WTC11 (cell line): ENCODE measurements at regions not wholly inside any gene's neighbourhood (a gene's known extent, or its start where the extent isn't known, plus 50 kb on each side); places are given as distances from the start of the nearest gene placed in this dataset.
A peak's percentile ranks its signal among the peaks of the same experiment; 100 is the strongest.

Experiments
- ATAC-seq: fragments of 200-7000 bp; cut with Tn5 transposase; 2 replicates; pipeline ENCODE4 v1.10.0; 2021; ENCODE audit warnings: mild to moderate bottlenecking, moderate library complexity
- CTCF ChIA-PET: fragments of 300-600 bp; sonication (Branson Sonifier 250); formaldehyde crosslinking; loops from one replicate; lab custom pipeline; 2021; ENCODE audit warnings: antibody characterized with exemption; lab: Charles Lee
- POLR2A ChIA-PET: fragments of 350-600 bp; sonication (Branson Sonifier 250); formaldehyde crosslinking; loops from one replicate; lab custom pipeline; 2021; ENCODE audit warnings: antibody characterized with exemption; lab: Charles Lee
- DNase-seq: peaks from one replicate; pipeline ENCODE4 v3.0.0; 2021; ENCODE audit warnings: low spot score
- H3K27ac Mint-ChIP-seq: 2 replicates; pipeline ENCODE4 v1.8.0; 2021; ENCODE audit warnings: mixed read lengths
- H3K27me3 Mint-ChIP-seq: 2 replicates; pipeline ENCODE4 v1.8.0; 2021; ENCODE audit warnings: low read depth, mild to moderate bottlenecking, moderate library complexity, mixed read lengths
- H3K36me3 Mint-ChIP-seq: 2 replicates; pipeline ENCODE4 v1.8.0; 2021; ENCODE audit warnings: mixed read lengths
- H3K4me1 Mint-ChIP-seq: 2 replicates; pipeline ENCODE4 v1.8.0; 2022; ENCODE audit warnings: mixed read lengths
- H3K4me3 Mint-ChIP-seq: 2 replicates; pipeline ENCODE4 v1.8.0; 2021; ENCODE audit warnings: mild to moderate bottlenecking, moderate library complexity, mixed read lengths
- H3K9me3 Mint-ChIP-seq: 2 replicates; pipeline ENCODE4 v1.8.0; 2021; ENCODE audit warnings: mixed read lengths
- CREB1 ChIP-seq: sonication (generic); formaldehyde crosslinking; IDR thresholded peaks from 2 replicates; pipeline ENCODE4 v1.8.0; 2023; ENCODE audit warnings: mild to moderate bottlenecking, missing genetic modification reagents
- CREM ChIP-seq: sonication (generic); formaldehyde crosslinking; IDR thresholded peaks from 2 replicates; pipeline ENCODE4 v1.8.1; 2022; ENCODE audit warnings: mild to moderate bottlenecking, missing genetic modification reagents, moderate library complexity
- ETV6 ChIP-seq: sonication (generic); formaldehyde crosslinking; IDR thresholded peaks from 2 replicates; pipeline ENCODE4 v1.8.1; 2022; ENCODE audit warnings: mild to moderate bottlenecking, missing genetic modification reagents
- FOXP1 ChIP-seq: sonication (generic); formaldehyde crosslinking; IDR thresholded peaks from 2 replicates; pipeline ENCODE4 v1.8.0; 2022; ENCODE audit warnings: missing genetic modification reagents, mild to moderate bottlenecking, moderate library complexity, borderline replicate concordance
- GABPB1 ChIP-seq: sonication (generic); formaldehyde crosslinking; IDR thresholded peaks from 2 replicates; pipeline ENCODE4 v1.8.1; 2023; ENCODE audit warnings: mild to moderate bottlenecking, missing genetic modification reagents
- GRHL2 ChIP-seq: fragments of 250-450 bp; sonication (Bioruptor Pico); IDR thresholded peaks from 2 replicates; pipeline ENCODE4 v1.8.0; 2022; ENCODE audit warnings: mild to moderate bottlenecking, moderate library complexity; ENCODE audit not compliant: insufficient replicate concordance, severe bottlenecking
- MAX ChIP-seq: sonication (generic); formaldehyde crosslinking; IDR thresholded peaks from 2 replicates; pipeline ENCODE4 v1.8.0; 2022; ENCODE audit warnings: mild to moderate bottlenecking, missing genetic modification reagents
- MLX ChIP-seq: sonication (generic); formaldehyde crosslinking; IDR thresholded peaks from 2 replicates; pipeline ENCODE4 v1.8.1; 2023; ENCODE audit warnings: mild to moderate bottlenecking, missing genetic modification reagents, moderate library complexity
- PREB ChIP-seq: sonication (generic); formaldehyde crosslinking; IDR thresholded peaks from 2 replicates; pipeline ENCODE4 v1.8.1; 2022; ENCODE audit warnings: mild to moderate bottlenecking, missing genetic modification reagents, moderate library complexity, borderline replicate concordance
- SMAD3 ChIP-seq: sonication (generic); formaldehyde crosslinking; IDR thresholded peaks from 2 replicates; pipeline ENCODE4 v1.8.0; 2022; ENCODE audit warnings: missing genetic modification reagents, mild to moderate bottlenecking, borderline replicate concordance
- SOX15 ChIP-seq: fragments of 250-450 bp; sonication (Bioruptor Pico); IDR thresholded peaks from 2 replicates; pipeline ENCODE4 v1.9.0; 2021; ENCODE audit warnings: mild to moderate bottlenecking
- TCF7 ChIP-seq: sonication (generic); formaldehyde crosslinking; IDR thresholded peaks from 2 replicates; pipeline ENCODE4 v1.8.0; 2022; ENCODE audit warnings: mild to moderate bottlenecking, low read depth, missing genetic modification reagents, moderate library complexity
- TEAD1 ChIP-seq: sonication (generic); formaldehyde crosslinking; IDR thresholded peaks from 2 replicates; pipeline ENCODE4 v1.8.0; 2022; ENCODE audit warnings: mild to moderate bottlenecking, missing genetic modification reagents
- TP53 ChIP-seq: sonication (generic); formaldehyde crosslinking; IDR thresholded peaks from 2 replicates; pipeline ENCODE4 v1.8.1; 2023; ENCODE audit warnings: mild to moderate bottlenecking, missing genetic modification reagents
- ZNF219 ChIP-seq: sonication (generic); formaldehyde crosslinking; IDR thresholded peaks from 2 replicates; pipeline ENCODE4 v1.8.0; 2023; ENCODE audit warnings: missing genetic modification reagents, mild to moderate bottlenecking, borderline replicate concordance
- ZNF423 ChIP-seq: fragments of 250-450 bp; sonication (Bioruptor Pico); IDR thresholded peaks from 2 replicates; pipeline ENCODE4 v2.1.2; 2022; ENCODE audit warnings: mild to moderate bottlenecking, moderate library complexity
- ZNF512 ChIP-seq: sonication (generic); formaldehyde crosslinking; IDR thresholded peaks from 2 replicates; pipeline ENCODE4 v1.8.1; 2022; ENCODE audit warnings: missing genetic modification reagents, borderline replicate concordance
- ZNF532 ChIP-seq: fragments of 250-450 bp; sonication (Bioruptor Pico); IDR thresholded peaks from 2 replicates; pipeline ENCODE4 v1.9.0; 2021; ENCODE audit warnings: mild to moderate bottlenecking, borderline replicate concordance

GRCh38 chr5:39867923-39868322 is 443.1 kb upstream of the DAB2 start:
- H3K4me1 Mint-ChIP-seq = no peaks in the 10 kb centered on the region

GRCh38 chr5:39863926-39864552 is 439.3 kb upstream of the DAB2 start:
- DNase-seq (no peak), ATAC-seq (peak; percentile 83)
- ChIA-PET POLR2A (no interaction called here), CTCF (no interaction called here)
- peaks cover 22% of the 10 kb centered on the region for H3K9me3 Mint-ChIP-seq
- TF ChIP-seq MAX (CRISPR knock-in tag) (no peak), SMAD3 (no peak), CREB1 (CRISPR knock-in tag) (no peak), PREB (CRISPR knock-in tag) (no peak), CREM (no peak), SOX15 (CRISPR knock-in tag) (no peak)
- H3K4me1 Mint-ChIP-seq = no peaks in the 10 kb centered on the region
- no peak overlapping the region for H3K4me3 Mint-ChIP-seq
- no peaks in the 10 kb centered on the region for H3K36me3 Mint-ChIP-seq
- H3K27ac Mint-ChIP-seq = no peak overlapping the region
- no peaks in the 10 kb centered on the region for H3K27me3 Mint-ChIP-seq

More at GRCh38 chr5:39867923-39868322, 443.1 kb upstream of the DAB2 start:
- Mint-ChIP-seq H3K4me3 (no peak overlapping the region), H3K9me3 (peaks cover 47% of the 10 kb centered on the region), H3K27me3 (no peaks in the 10 kb centered on the region), H3K27ac (no peak overlapping the region), H3K36me3 (peaks cover 11% of the 10 kb centered on the region)
- DNase-seq (no peak), ATAC-seq (no peak)
- no peak for TF ChIP-seq TCF7
- ChIA-PET CTCF (no interaction called here), POLR2A (no interaction called here)

- no peaks in the 10 kb centered on the region for H3K27me3 Mint-ChIP-seq
- ChIA-PET POLR2A (no interaction called here), CTCF (no interaction called here)
- H3K4me3 Mint-ChIP-seq = no peak overlapping the region
- no peak overlapping the region for H3K27ac Mint-ChIP-seq
- no peaks in the 10 kb centered on the region for H3K4me1 Mint-ChIP-seq
- H3K9me3 Mint-ChIP-seq = no peaks in the 10 kb centered on the region
- no peak for ATAC-seq
- no peak for TF ChIP-seq TCF7
- TF ChIP-seq TP53 (CRISPR knock-in tag) = no peak
- TF ChIP-seq ZNF512 = no peak
- no peak for TF ChIP-seq ZNF423 (CRISPR knock-in tag)
- no peak for TF ChIP-seq SMAD3
- no peak for TF ChIP-seq ETV6
- TF ChIP-seq ZNF219 = no peak
- TF ChIP-seq, all 79 proteins: peak for 0
- no peaks in the 10 kb centered on the region for H3K36me3 Mint-ChIP-seq
- no peak for DNase-seq
Observed at GRCh38 chr5:39857041-39857440, 432.3 kb upstream of the DAB2 start.

- no peak overlapping the region for H3K4me3 Mint-ChIP-seq
- H3K27ac Mint-ChIP-seq = no peak overlapping the region
- no peak for DNase-seq
- no peaks in the 10 kb centered on the region for H3K4me1 Mint-ChIP-seq
- no peaks in the 10 kb centered on the region for H3K36me3 Mint-ChIP-seq
- no peaks in the 10 kb centered on the region for H3K27me3 Mint-ChIP-seq
- no peaks in the 10 kb centered on the region for H3K9me3 Mint-ChIP-seq
- ATAC-seq = no peak
- ChIA-PET POLR2A (no interaction called here), CTCF (no interaction called here)
- TF ChIP-seq ZNF532 (CRISPR knock-in tag) = no peak
- no peak for TF ChIP-seq GABPB1
- TF ChIP-seq FOXP1 (CRISPR knock-in tag) = no peak
- no peak for TF ChIP-seq MLX (CRISPR knock-in tag)
- no peak for TF ChIP-seq TEAD1 (CRISPR knock-in tag)
- TF ChIP-seq GRHL2 = no peak
Observed at GRCh38 chr5:39854771-39855410, 430.1 kb upstream of the DAB2 start.
